ENCODE measurements at regions not wholly inside any gene's neighbourhood (a gene's known extent, or its start where the extent isn't known, plus 50 kb on each side); places are given as distances from the start of the nearest gene placed in this dataset.

DNA sequence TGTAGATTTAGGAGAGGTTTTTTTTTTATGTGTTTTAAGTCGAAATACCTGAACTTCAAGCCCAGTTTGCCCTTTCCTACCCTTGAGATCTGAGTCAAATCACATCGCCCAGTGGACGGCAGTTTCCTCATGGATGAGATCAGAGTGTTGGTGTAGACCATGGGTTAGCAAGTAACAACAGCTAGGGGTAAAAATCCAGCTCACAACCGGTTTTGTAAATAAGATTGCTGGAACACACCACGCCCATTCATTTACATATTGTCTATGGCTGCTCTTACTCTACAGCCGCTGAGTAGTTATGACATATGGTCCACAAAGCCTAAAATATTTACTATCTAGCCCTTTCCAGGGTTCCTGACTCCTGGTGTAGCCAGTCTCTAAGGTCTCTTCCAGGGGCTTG is 158.5 kb upstream of the PLEKHG7 start:
- no peaks in the 10 kb centered on the region for H3K36me3 ChIP-seq (ENCODE audit: control insufficient read depth in 2 of 2, insufficient read depth in 2 of 2, low read length in 1 of 2)
- WGBS (ENCODE audit: insufficient coverage, insufficient replicate concordance, low lambda C conversion rate, missing lambda C conversion rate): 12% methylated on average over 6 of the region's 6 CpGs
- FAIRE-seq (no peak), DNase-seq (ENCODE audit: low read depth, low spot score) (no peak), ATAC-seq (peak; percentile 17)
- H3K9ac ChIP-seq (ENCODE audit: control insufficient read depth, insufficient read depth, low read length): peak overlapping the region; percentile 44
- ChIA-PET POLR2A (interaction anchor here (0.5 to 15.5 kb wide), 14 partner anchors 7 to 75 kb away, joined by 3 to 204 read pairs (median 4); no protein-coding TSS in a partner anchor), RAD21 (ENCODE audit: unreplicated experiment) (interaction anchor here (0.9 to 15.5 kb wide), 14 partner anchors 7 to 522 kb away, joined by 3 to 346 read pairs (median 4); no protein-coding TSS in a partner anchor), SMC1A (ENCODE audit: uncharacterized antibody, unreplicated experiment) (interaction anchor here (0.7 to 12.8 kb wide), 17 partner anchors 9 to 701 kb away, joined by 3 to 319 read pairs (median 6); no protein-coding TSS in a partner anchor), CTCF (interaction anchor here (0.8 to 6.0 kb wide), 10 partner anchors 9 to 181 kb away, joined by 3 to 59 read pairs (median 5); no protein-coding TSS in a partner anchor)
- in situ Hi-C loops (cut with MboI): no loop called here
- intact Hi-C loops (cut with micrococcal nuclease; ENCODE audit: unreplicated experiment): no loop called here
- peak overlapping the region; percentile 24; the same call in 1 of the 2 replicates for H3K4me2 ChIP-seq (ENCODE audit: control insufficient read depth, insufficient read depth)
- H3K4me3 ChIP-seq: no peak overlapping the region
- peak; percentile 54; the same call in 1 of the 2 replicates for TF ChIP-seq ZSCAN29 (IDR thresholded peaks at IDR 0.05)
- TF ChIP-seq POLR2A (IDR thresholded peaks at IDR 0.05; ENCODE audit: low read depth, low read length): peak; percentile 3; the same call in 1 of the 2 replicates
- TF ChIP-seq IKZF1 (conservative IDR thresholded peaks at IDR 0.05): no peak
- peak; percentile 12; the same call in 1 of the 2 replicates for TF ChIP-seq EED (IDR thresholded peaks at IDR 0.05; ENCODE audit: low read depth)
- TF ChIP-seq POLR2AphosphoS5 (IDR thresholded peaks at IDR 0.05; ENCODE audit: low read length): 0 out of 2 replicates have a peak, but pooled peaks have one; percentile 25
- no peak for TF ChIP-seq RELB (IDR thresholded peaks at IDR 0.05; ENCODE audit: low read depth)
- no peak for TF ChIP-seq SMC3 (IDR thresholded peaks at IDR 0.05; ENCODE audit: borderline replicate concordance, low read length)
- 0 out of 2 replicates have a peak, but pooled peaks have one; percentile 38 for TF ChIP-seq POLR2AphosphoS2 (IDR thresholded peaks at IDR 0.05; ENCODE audit: low read depth, low read length)
- no peak for TF ChIP-seq NRF1 (conservative IDR thresholded peaks at IDR 0.05; ENCODE audit: low read depth, low read length)
- TF ChIP-seq, protein P1, sequence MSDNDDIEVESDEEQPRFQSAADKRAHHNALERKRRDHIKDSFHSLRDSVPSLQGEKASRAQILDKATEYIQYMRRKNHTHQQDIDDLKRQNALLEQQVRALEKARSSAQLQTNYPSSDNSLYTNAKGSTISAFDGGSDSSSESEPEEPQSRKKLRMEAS (IDR thresholded peaks at IDR 0.05; ENCODE audit: low read depth, low read length): no peak
- peak; percentile 41; the same call in 1 of the 3 replicates for TF ChIP-seq POU2F2 (IDR thresholded peaks at IDR 0.05; ENCODE audit: borderline replicate concordance, low read depth, low read length)
- TF ChIP-seq SMAD5 (IDR thresholded peaks at IDR 0.05; ENCODE audit: low read depth): 0 out of 2 replicates have a peak, but pooled peaks have one; percentile 57
- H3K27me3 ChIP-seq (replicated peaks in 1 of 2; ENCODE audit: control insufficient read depth in 2 of 2, insufficient read depth in 2 of 2, low read length in 1 of 2): no peaks in the 10 kb centered on the region
- H3K27ac ChIP-seq (ENCODE audit: control insufficient read depth, insufficient read depth): peak overlapping the region; percentile 70
- no TSS peak for BruUV-seq (replicated peaks)
- H3K9me3 ChIP-seq (replicated peaks; ENCODE audit: control insufficient read depth, insufficient read depth, low read length): no peaks in the 10 kb centered on the region; the same call in 2 of the 3 replicates
- H3K4me1 ChIP-seq (ENCODE audit: control insufficient read depth, insufficient read depth, low read length): peaks cover 50% of the 10 kb centered on the region
- peak overlapping the region; percentile 43; the same call in 1 of the 2 replicates for H2AFZ ChIP-seq (ENCODE audit: control insufficient read depth, low read depth, low read length)
- H3K79me2 ChIP-seq (ENCODE audit: control insufficient read depth, insufficient read depth, low read length): no peaks in the 10 kb centered on the region; the same call in none of the 2 replicates
- no peaks in the 10 kb centered on the region for H4K20me1 ChIP-seq (ENCODE audit: control insufficient read depth, insufficient read depth)

Measured in GM12878 (cell line).